SK-N-SH treated with all-trans-retinoic acid at 6 μM for 48 hours (cell line): ENCODE measurements at regions not wholly inside any gene's neighbourhood (a gene's known extent, or its start where the extent isn't known, plus 50 kb on each side); places are given as distances from the start of the nearest gene placed in this dataset.

Source experiments
- ATAC-seq: fragments of 200-7000 bp; cut with Tn5 transposase; 3 replicates; pipeline ENCODE4 v1.9.1; 2020; ENCODE audit warnings: mild to moderate bottlenecking, moderate library complexity
- ARNTL ChIP-seq: fragments of 450-650 bp; formaldehyde crosslinking; IDR thresholded peaks from 2 replicates; pipeline ENCODE4 v1.5.0; 2020; ENCODE audit warnings: low read depth, mild to moderate bottlenecking, moderate library complexity, borderline replicate concordance
- BACH2 ChIP-seq: fragments of 250-450 bp; sonication (Bioruptor Pico); IDR thresholded peaks from 2 replicates; pipeline ENCODE4 v1.9.0; 2021; ENCODE audit warnings: mild to moderate bottlenecking, borderline replicate concordance
- CSDC2 ChIP-seq: fragments of 250-450 bp; sonication (Bioruptor Pico); IDR thresholded peaks from 2 replicates; pipeline ENCODE4 v1.5.0; 2020; ENCODE audit warnings: mild to moderate bottlenecking, moderate library complexity
- ESRRG ChIP-seq: fragments of 250-450 bp; sonication (Bioruptor Pico); IDR thresholded peaks from 2 replicates; pipeline ENCODE4 v1.6.1; 2021; ENCODE audit warnings: mild to moderate bottlenecking
- ISL1 ChIP-seq: fragments of 250-450 bp; sonication (Bioruptor Pico); IDR thresholded peaks from 2 replicates; pipeline ENCODE4 v2.1.2; 2022; ENCODE audit warnings: mild to moderate bottlenecking, moderate library complexity
- OSR1 ChIP-seq: fragments of 250-450 bp; sonication (Bioruptor Pico); IDR thresholded peaks from 2 replicates; pipeline ENCODE4 v1.8.0; 2022; ENCODE audit warnings: moderate library complexity, mild to moderate bottlenecking, inconsistent platforms
- PPARA ChIP-seq: fragments of 250-450 bp; sonication (Bioruptor Pico); IDR thresholded peaks from 2 replicates; pipeline ENCODE4 v1.5.0; 2020; ENCODE audit warnings: mild to moderate bottlenecking, borderline replicate concordance
- RARB ChIP-seq: fragments of 250-450 bp; sonication (Bioruptor Pico); IDR thresholded peaks from 2 replicates; pipeline ENCODE4 v1.8.0; 2021; ENCODE audit warnings: mild to moderate bottlenecking, moderate library complexity
- SNAI2 ChIP-seq: fragments of 250-450 bp; sonication (Bioruptor Pico); IDR thresholded peaks from 2 replicates; pipeline ENCODE4 v1.5.0; 2020; ENCODE audit warnings: mild to moderate bottlenecking, moderate library complexity
- TCF4 ChIP-seq: fragments of 250-450 bp; sonication (Bioruptor Pico); IDR thresholded peaks from 2 replicates; pipeline ENCODE4 v1.8.0; 2021; ENCODE audit warnings: mild to moderate bottlenecking, moderate library complexity, borderline replicate concordance
- TOX ChIP-seq: fragments of 250-450 bp; sonication (Bioruptor Pico); IDR thresholded peaks from 2 replicates; pipeline ENCODE4 v1.8.0; 2021; ENCODE audit warnings: mild to moderate bottlenecking, moderate library complexity, borderline replicate concordance
- ZC3H10 ChIP-seq: fragments of 250-450 bp; sonication (Bioruptor Pico); IDR thresholded peaks from 2 replicates; pipeline ENCODE4 v1.5.1; 2021; ENCODE audit warnings: mild to moderate bottlenecking, moderate library complexity
- ZFP3 ChIP-seq: fragments of 250-450 bp; sonication (Bioruptor Pico); IDR thresholded peaks from 2 replicates; pipeline ENCODE4 v1.5.0; 2020; ENCODE audit warnings: mild to moderate bottlenecking, moderate library complexity
- ZFP30 ChIP-seq: fragments of 450-650 bp; formaldehyde crosslinking; IDR thresholded peaks from 2 replicates; pipeline ENCODE4 v1.5.0; 2022; ENCODE audit warnings: mild to moderate bottlenecking, moderate library complexity
- ZNF565 ChIP-seq: fragments of 450-650 bp; formaldehyde crosslinking; conservative IDR thresholded peaks from 2 replicates; pipeline ENCODE4 v1.5.0; 2020; ENCODE audit warnings: low read depth, mild to moderate bottlenecking, moderate library complexity
- ZNF70 ChIP-seq: fragments of 450-650 bp; formaldehyde crosslinking; IDR thresholded peaks from 2 replicates; pipeline ENCODE4 v1.5.0; 2020; ENCODE audit warnings: mild to moderate bottlenecking, moderate library complexity
- ZNF8 ChIP-seq: fragments of 450-650 bp; formaldehyde crosslinking; IDR thresholded peaks from 2 replicates; pipeline ENCODE4 v1.5.0; 2020; ENCODE audit warnings: mild to moderate bottlenecking, moderate library complexity
- TF ChIP-seq, protein P1 (sequence below): fragments of 250-450 bp; sonication (Bioruptor Pico); IDR thresholded peaks from 2 replicates; pipeline ENCODE4 v1.5.1; 2020; ENCODE audit warnings: low read depth, mild to moderate bottlenecking, moderate library complexity
- TF ChIP-seq, protein P2 (sequence below): fragments of 250-450 bp; sonication (Bioruptor Pico); IDR thresholded peaks from 2 replicates; pipeline ENCODE4 v1.8.0; 2021; ENCODE audit warnings: low read depth, mild to moderate bottlenecking, moderate library complexity, borderline replicate concordance
- TF ChIP-seq, protein P3 (sequence below): fragments of 250-450 bp; sonication (Bioruptor Pico); IDR thresholded peaks from 2 replicates; pipeline ENCODE4 v1.8.0; 2020; ENCODE audit warnings: mild to moderate bottlenecking, moderate library complexity, borderline replicate concordance
- TF ChIP-seq, protein P4 (sequence below): fragments of 250-450 bp; sonication (Bioruptor Pico); IDR thresholded peaks from 2 replicates; pipeline ENCODE4 v1.5.1; 2021; ENCODE audit warnings: mild to moderate bottlenecking, moderate library complexity
- TF ChIP-seq, protein P5 (sequence below): fragments of 250-450 bp; sonication (Bioruptor Pico); IDR thresholded peaks from 2 replicates; pipeline ENCODE4 v1.5.0; 2020; ENCODE audit warnings: mild to moderate bottlenecking, moderate library complexity

DNA sequence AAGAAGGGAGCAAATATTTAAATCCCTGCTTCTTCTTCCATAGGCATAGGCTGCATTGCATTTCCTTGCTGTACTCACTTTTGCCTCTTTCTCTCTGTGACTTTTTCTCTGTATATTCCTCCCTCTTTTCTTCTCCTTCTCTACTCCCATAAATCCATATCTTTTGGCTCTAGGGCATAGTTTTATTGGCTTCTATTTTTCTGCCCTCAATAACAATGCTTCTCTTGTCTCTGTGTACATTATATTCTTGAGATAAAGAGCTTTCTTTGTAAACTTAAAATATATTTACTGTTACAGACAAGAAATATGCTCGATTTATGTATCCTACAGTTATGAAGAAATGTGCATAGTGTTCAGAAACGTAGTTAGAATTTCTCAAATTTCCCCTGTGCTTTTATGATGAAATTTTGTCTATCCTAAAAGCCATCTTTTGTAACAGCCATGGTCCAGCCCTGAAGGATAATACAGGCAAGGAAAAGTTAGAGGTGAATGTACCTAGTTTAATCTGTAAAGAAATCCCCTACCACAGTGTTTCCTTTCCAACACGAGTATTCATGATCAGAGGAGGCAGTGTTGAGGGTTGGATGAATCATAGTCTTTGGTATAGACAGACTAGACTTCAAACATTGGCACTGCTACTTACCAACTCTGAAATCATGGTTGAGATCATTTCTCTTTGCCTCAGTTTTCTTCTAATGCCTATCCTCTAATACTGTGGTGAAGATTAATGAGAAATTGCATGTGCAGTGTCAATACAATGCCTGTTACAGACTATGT, 173.3 kb upstream of the FAR2 start:
- no peak for ATAC-seq
- no peak for TF ChIP-seq ZFP3 (CRISPR knock-in tag)
- TF ChIP-seq, protein P1, sequence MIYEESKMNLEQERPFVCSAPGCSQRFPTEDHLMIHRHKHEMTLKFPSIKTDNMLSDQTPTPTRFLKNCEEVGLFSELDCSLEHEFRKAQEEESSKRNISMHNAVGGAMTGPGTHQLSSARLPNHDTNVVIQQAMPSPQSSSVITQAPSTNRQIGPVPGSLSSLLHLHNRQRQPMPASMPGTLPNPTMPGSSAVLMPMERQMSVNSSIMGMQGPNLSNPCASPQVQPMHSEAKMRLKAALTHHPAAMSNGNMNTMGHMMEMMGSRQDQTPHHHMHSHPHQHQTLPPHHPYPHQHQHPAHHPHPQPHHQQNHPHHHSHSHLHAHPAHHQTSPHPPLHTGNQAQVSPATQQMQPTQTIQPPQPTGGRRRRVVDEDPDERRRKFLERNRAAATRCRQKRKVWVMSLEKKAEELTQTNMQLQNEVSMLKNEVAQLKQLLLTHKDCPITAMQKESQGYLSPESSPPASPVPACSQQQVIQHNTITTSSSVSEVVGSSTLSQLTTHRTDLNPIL, result no peak
- no peak for TF ChIP-seq SNAI2 (CRISPR knock-in tag)
- TF ChIP-seq TCF4 (CRISPR knock-in tag), result no peak
- no peak for TF ChIP-seq ZFP30 (CRISPR knock-in tag)
- TF ChIP-seq, protein P2, sequence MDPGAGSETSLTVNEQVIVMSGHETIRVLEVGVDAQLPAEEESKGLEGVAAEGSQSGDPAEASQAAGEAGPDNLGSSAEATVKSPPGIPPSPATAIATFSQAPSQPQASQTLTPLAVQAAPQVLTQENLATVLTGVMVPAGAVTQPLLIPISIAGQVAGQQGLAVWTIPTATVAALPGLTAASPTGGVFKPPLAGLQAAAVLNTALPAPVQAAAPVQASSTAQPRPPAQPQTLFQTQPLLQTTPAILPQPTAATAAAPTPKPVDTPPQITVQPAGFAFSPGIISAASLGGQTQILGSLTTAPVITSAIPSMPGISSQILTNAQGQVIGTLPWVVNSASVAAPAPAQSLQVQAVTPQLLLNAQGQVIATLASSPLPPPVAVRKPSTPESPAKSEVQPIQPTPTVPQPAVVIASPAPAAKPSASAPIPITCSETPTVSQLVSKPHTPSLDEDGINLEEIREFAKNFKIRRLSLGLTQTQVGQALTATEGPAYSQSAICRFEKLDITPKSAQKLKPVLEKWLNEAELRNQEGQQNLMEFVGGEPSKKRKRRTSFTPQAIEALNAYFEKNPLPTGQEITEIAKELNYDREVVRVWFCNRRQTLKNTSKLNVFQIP (CRISPR knock-in tag), result no peak
- no peak for TF ChIP-seq ISL1 (CRISPR knock-in tag)
- no peak for TF ChIP-seq PPARA (CRISPR knock-in tag)
- TF ChIP-seq, protein P3, sequence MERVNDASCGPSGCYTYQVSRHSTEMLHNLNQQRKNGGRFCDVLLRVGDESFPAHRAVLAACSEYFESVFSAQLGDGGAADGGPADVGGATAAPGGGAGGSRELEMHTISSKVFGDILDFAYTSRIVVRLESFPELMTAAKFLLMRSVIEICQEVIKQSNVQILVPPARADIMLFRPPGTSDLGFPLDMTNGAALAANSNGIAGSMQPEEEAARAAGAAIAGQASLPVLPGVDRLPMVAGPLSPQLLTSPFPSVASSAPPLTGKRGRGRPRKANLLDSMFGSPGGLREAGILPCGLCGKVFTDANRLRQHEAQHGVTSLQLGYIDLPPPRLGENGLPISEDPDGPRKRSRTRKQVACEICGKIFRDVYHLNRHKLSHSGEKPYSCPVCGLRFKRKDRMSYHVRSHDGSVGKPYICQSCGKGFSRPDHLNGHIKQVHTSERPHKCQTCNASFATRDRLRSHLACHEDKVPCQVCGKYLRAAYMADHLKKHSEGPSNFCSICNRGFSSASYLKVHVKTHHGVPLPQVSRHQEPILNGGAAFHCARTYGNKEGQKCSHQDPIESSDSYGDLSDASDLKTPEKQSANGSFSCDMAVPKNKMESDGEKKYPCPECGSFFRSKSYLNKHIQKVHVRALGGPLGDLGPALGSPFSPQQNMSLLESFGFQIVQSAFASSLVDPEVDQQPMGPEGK, result no peak
- no peak for TF ChIP-seq ESRRG (CRISPR knock-in tag)
- TF ChIP-seq OSR1 (CRISPR knock-in tag), result no peak
- no peak for TF ChIP-seq ZNF70 (CRISPR knock-in tag)
- TF ChIP-seq ZC3H10 (CRISPR knock-in tag), result no peak
- TF ChIP-seq, protein P4, sequence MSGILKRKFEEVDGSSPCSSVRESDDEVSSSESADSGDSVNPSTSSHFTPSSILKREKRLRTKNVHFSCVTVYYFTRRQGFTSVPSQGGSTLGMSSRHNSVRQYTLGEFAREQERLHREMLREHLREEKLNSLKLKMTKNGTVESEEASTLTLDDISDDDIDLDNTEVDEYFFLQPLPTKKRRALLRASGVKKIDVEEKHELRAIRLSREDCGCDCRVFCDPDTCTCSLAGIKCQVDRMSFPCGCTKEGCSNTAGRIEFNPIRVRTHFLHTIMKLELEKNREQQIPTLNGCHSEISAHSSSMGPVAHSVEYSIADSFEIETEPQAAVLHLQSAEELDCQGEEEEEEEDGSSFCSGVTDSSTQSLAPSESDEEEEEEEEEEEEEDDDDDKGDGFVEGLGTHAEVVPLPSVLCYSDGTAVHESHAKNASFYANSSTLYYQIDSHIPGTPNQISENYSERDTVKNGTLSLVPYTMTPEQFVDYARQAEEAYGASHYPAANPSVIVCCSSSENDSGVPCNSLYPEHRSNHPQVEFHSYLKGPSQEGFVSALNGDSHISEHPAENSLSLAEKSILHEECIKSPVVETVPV (CRISPR knock-in tag), result no peak
- no peak for TF ChIP-seq ZNF565 (CRISPR knock-in tag)
- no peak for TF ChIP-seq CSDC2 (CRISPR knock-in tag)
- TF ChIP-seq TOX (CRISPR knock-in tag), result no peak
- TF ChIP-seq, all 23 proteins: peak for 0

DNA sequence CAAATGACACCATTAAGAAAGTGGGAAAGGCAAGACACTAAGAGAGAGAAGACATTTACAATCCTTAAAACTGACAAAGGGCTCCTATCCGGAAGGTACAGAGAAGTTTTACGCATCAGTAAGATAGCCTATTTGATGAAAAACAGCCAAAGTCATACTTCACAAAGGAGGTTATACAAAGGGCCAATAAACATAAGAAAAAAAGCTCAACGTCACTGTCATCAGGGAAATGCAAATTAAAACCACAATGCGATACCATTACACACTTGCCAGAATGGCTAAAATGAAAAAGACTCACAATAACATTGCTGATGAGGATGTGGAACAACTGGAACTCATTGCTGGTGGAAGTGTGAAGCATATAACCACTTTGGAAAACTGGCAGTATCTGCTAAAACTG, 168.6 kb upstream of the FAR2 start:
- TF ChIP-seq, protein P2 (CRISPR knock-in tag), result no peak
- no peak for TF ChIP-seq ZFP30 (CRISPR knock-in tag)
- no peak for TF ChIP-seq BACH2 (CRISPR knock-in tag)
- TF ChIP-seq PPARA (CRISPR knock-in tag), result no peak
- TF ChIP-seq ZNF565 (CRISPR knock-in tag), result no peak
- TF ChIP-seq, protein P1, result no peak
- TF ChIP-seq ZNF8, result no peak
- TF ChIP-seq ARNTL (CRISPR knock-in tag), result no peak
- no peak for TF ChIP-seq ISL1 (CRISPR knock-in tag)
- TF ChIP-seq RARB (CRISPR knock-in tag), result no peak
- TF ChIP-seq OSR1 (CRISPR knock-in tag), result no peak
- TF ChIP-seq, protein P4 (CRISPR knock-in tag), result no peak
- TF ChIP-seq, protein P3, result no peak
- TF ChIP-seq, protein P5, sequence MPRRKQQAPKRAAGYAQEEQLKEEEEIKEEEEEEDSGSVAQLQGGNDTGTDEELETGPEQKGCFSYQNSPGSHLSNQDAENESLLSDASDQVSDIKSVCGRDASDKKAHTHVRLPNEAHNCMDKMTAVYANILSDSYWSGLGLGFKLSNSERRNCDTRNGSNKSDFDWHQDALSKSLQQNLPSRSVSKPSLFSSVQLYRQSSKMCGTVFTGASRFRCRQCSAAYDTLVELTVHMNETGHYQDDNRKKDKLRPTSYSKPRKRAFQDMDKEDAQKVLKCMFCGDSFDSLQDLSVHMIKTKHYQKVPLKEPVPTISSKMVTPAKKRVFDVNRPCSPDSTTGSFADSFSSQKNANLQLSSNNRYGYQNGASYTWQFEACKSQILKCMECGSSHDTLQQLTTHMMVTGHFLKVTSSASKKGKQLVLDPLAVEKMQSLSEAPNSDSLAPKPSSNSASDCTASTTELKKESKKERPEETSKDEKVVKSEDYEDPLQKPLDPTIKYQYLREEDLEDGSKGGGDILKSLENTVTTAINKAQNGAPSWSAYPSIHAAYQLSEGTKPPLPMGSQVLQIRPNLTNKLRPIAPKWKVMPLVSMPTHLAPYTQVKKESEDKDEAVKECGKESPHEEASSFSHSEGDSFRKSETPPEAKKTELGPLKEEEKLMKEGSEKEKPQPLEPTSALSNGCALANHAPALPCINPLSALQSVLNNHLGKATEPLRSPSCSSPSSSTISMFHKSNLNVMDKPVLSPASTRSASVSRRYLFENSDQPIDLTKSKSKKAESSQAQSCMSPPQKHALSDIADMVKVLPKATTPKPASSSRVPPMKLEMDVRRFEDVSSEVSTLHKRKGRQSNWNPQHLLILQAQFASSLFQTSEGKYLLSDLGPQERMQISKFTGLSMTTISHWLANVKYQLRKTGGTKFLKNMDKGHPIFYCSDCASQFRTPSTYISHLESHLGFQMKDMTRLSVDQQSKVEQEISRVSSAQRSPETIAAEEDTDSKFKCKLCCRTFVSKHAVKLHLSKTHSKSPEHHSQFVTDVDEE (CRISPR knock-in tag), result no peak
- TF ChIP-seq ZNF70 (CRISPR knock-in tag), result no peak
- TF ChIP-seq TOX (CRISPR knock-in tag), result no peak
- ATAC-seq, result no peak
